ENCODE measurements at regions not wholly inside any gene's neighbourhood (a gene's known extent, or its start where the extent isn't known, plus 50 kb on each side); places are given as distances from the start of the nearest gene placed in this dataset.
"Not testable (repeated sequence)": the region's sequence is repeated elsewhere in the genome, so short reads cannot be mapped to it uniquely, and the experiment has no call there.

DNA sequence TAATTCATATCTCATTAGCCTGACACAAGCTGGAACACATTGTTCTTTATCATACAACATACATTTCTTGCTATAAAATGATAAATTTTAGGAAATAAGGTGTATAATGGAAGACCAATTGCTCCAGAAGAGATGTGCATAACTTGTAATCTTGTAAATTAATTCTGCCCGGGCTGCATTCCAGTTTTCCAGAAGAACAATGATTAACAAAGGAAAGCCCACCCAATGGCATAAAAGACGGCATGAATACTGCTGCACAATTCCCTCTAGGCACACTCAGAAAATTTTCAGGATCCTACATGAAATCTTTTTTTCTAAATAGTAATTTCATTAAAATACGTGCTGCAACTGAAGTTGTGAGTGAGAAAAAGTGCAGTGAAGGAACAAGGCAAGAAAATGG, 137.4 kb upstream of the KRR1 start:
- Histone ChIP-seq H3K27ac (no peak overlapping the region), H3K27me3 (no peaks in the 10 kb centered on the region), H3K36me3 (no peaks in the 10 kb centered on the region), H3K4me1 (no peaks in the 10 kb centered on the region), H3K9me3 (no peaks in the 10 kb centered on the region), H3K4me3 (replicated peaks in 1 of 3) (no peak overlapping the region)
- no peak for TF ChIP-seq POLR2A (IDR thresholded peaks at IDR 0.05)
- TF ChIP-seq, protein P1, sequence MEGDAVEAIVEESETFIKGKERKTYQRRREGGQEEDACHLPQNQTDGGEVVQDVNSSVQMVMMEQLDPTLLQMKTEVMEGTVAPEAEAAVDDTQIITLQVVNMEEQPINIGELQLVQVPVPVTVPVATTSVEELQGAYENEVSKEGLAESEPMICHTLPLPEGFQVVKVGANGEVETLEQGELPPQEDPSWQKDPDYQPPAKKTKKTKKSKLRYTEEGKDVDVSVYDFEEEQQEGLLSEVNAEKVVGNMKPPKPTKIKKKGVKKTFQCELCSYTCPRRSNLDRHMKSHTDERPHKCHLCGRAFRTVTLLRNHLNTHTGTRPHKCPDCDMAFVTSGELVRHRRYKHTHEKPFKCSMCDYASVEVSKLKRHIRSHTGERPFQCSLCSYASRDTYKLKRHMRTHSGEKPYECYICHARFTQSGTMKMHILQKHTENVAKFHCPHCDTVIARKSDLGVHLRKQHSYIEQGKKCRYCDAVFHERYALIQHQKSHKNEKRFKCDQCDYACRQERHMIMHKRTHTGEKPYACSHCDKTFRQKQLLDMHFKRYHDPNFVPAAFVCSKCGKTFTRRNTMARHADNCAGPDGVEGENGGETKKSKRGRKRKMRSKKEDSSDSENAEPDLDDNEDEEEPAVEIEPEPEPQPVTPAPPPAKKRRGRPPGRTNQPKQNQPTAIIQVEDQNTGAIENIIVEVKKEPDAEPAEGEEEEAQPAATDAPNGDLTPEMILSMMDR (IDR thresholded peaks at IDR 0.05), result no peak
- no peak for DNase-seq
- WGBS, 2 donors, result 69 to 81% methylated on average over 3 of the region's 3 CpGs
- intact Hi-C loops (cut with DNase I), result no loop called here

DNA sequence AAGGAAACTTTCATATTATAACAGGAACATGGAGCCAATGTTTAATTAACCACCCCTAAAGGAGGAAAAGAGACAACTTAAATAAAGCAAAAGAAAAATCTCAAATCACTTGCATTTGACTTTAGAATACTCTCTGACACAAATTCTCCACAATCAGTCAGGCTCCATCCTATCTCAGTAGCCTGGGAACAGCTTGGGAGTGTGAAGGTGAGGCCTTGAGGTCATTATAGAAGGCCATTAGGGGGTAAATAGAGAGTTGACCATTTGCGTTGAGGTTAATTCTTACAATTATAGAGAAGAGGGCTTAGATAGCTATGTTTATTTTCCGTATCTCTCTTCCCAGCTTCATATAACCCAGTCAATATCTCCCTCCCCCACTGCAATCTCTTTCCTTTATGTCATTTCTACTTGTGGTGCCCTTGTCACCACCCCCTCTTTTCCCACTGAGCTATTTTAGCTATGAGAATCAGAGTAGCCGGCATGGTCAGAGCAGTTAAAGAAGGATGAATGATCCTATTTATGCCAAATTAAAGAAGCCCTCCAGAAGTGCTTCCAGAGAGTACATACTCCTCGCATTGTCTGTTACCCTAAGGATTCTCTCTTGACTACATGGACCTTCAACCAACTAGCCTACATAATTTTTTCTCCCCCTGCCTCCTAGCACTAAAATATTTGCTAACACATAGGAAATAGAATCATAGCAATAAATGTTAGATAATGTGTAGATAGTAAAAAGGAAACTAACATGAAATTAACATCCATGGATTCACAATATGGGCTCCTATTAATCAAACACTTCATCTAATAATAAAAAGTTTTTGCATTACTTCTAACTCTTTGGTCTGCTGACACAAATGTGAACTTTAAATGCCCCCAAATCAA, 135.2 kb upstream of the KRR1 start:
- no peak overlapping the region for H3K27ac ChIP-seq
- H3K36me3 ChIP-seq, result no peaks in the 10 kb centered on the region
- no peaks in the 10 kb centered on the region for H3K9me3 ChIP-seq
- DNase-seq, result no peak
- H3K27me3 ChIP-seq, result no peaks in the 10 kb centered on the region
- H3K4me3 ChIP-seq (replicated peaks in 1 of 3), result no peak overlapping the region
- 81 to 88% methylated on average over 4 of the region's 4 CpGs for WGBS, 2 donors
- H3K4me1 ChIP-seq, result no peaks in the 10 kb centered on the region
- TF ChIP-seq, protein P1 (IDR thresholded peaks at IDR 0.05), result no peak
- no peak for TF ChIP-seq POLR2A (IDR thresholded peaks at IDR 0.05)
- intact Hi-C loops (cut with DNase I), result no loop called here

DNA sequence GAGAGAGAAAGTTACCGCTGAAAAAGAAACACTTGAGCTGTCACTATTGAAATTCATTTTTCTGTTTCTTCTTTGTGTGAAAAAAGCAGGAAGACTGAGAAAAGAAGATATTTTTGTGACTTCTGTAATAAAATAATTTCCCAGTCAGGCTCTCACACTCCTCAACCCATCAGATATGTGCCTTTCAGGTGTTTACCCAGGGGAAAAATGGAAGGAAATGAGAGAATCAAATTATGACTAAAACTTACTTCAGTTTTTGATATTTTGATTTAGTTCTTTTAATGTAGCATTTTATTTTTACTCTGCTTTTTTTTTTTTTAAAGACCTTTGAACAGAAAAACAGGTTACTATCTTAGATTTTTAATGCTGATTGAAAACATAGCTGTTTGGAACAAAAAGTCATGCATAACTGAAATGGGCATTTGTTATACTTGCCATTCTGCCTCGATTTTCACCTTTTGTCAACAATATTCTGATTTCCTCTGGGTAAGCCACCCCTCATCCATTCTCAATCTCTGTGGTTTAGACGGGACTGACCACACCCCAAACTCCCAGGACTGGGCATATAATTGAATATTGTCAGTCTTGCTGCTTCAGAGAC, 133.2 kb upstream of the KRR1 start:
- H3K4me3 ChIP-seq (replicated peaks in 1 of 3), result no peak overlapping the region
- H3K36me3 ChIP-seq, result no peaks in the 10 kb centered on the region
- H3K27ac ChIP-seq, result no peak overlapping the region
- DNase-seq, result no peak
- intact Hi-C loops (cut with DNase I), result no loop called here
- H3K9me3 ChIP-seq, result no peaks in the 10 kb centered on the region
- TF ChIP-seq, protein P1 (IDR thresholded peaks at IDR 0.05), result no peak
- TF ChIP-seq POLR2A (IDR thresholded peaks at IDR 0.05), result no peak
- no peaks in the 10 kb centered on the region for H3K4me1 ChIP-seq
- WGBS, 2 donors, result 85 to 92% methylated on average over 3 of the region's 3 CpGs
- H3K27me3 ChIP-seq, result no peaks in the 10 kb centered on the region

DNA sequence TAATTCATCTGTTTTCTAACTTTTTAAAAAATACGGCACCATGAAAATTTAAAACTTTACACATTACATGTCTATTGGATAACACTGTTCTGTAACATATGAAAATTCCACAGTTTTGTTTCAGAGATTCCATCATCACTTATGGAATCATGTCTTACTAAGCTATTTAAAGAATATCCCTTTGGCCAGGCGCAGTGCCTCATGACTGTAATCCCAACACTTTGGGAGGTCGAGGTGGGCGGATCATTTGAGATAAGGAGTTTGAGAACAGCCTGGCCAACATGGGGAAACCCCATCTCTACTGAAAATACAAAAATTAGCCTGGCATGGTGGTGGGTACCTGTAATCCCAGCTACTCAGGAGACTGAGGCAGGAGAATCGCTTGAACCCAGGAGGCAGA, 131.7 kb upstream of the KRR1 start:
- H3K9me3 ChIP-seq; intact Hi-C loops (cut with DNase I); H3K4me3 ChIP-seq (replicated peaks in 1 of 3); H3K4me1 ChIP-seq; H3K27ac ChIP-seq; DNase-seq; H3K27me3 ChIP-seq; H3K36me3 ChIP-seq: not testable (repeated sequence)
- 91 to 94% methylated on average over 5 of the region's 5 CpGs for WGBS, 2 donors

DNA sequence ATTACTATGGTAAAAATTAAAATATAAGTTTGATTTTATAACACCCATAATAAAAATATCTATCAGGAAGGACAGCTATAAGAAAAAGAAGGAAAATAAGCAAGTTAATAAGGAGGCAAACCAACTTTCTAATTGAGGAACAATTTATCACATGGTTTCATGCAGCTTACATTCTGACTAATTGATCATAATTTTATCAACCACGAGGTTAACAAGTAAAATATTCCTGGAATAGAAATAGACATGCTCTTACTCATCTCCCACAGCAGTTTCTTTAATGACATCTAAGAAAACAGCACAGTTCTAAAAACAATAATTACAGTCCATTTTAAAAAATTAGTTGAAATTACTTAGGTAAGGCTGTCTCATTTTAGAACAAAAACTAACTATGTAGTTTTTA, 130.8 kb upstream of the KRR1 start:
- WGBS, 2 donors, result 64 to 78% methylated on average over 1 of the region's 1 CpG
- no peak for TF ChIP-seq POLR2A (IDR thresholded peaks at IDR 0.05)
- DNase-seq, result no peak
- H3K4me1 ChIP-seq, result no peaks in the 10 kb centered on the region
- H3K27ac ChIP-seq, result no peak overlapping the region
- no peaks in the 10 kb centered on the region for H3K36me3 ChIP-seq
- no peak overlapping the region for H3K4me3 ChIP-seq (replicated peaks in 1 of 3)
- H3K9me3 ChIP-seq, result no peaks in the 10 kb centered on the region
- intact Hi-C loops (cut with DNase I), result no loop called here
- no peaks in the 10 kb centered on the region for H3K27me3 ChIP-seq

All from thyroid gland (tissue), 4 donors.